ENCODE measurements at regions not wholly inside any gene's neighbourhood (a gene's known extent, or its start where the extent isn't known, plus 50 kb on each side); places are given as distances from the start of the nearest gene placed in this dataset.

DNA sequence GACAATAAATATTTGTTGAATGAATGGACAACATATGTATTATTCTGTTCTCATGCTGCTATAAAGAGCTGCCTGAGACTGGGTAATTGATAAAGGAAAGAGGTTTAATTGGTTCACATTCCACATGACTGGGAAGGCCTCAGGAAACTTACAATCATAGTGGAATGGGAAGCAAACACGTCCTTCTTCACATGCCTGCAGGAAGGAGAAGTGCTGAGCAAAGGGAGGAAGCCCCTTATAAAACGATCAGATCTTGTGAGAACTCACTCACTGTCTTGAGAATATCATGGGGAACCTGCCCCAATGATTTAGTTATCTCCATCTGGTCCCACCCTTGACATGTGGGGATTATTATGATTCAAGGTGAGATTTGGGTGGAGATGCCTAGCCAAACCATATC is 233.9 kb upstream of the AADAT start:
- no peak overlapping the region for H3K4me3 Mint-ChIP-seq

DNA sequence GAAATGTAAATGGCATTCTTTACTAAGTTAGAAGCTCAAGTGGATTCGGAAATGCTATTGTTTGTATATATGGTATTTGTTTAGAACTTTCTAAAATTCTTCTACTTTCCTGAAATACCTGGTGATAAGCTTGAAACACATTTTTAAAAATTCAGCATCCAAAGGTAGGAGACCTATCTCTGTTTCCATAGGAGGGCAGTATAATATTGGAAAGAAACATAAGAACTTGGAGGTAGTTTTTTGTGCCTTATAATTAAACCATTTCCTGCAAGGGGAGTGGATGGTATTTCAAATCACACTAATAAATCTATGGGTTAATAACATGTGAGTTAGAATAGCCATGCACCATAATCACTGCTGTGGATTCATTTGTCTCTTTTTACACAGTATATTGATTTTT is 217.4 kb upstream of the AADAT start:
- peaks cover 0 to 1% of the 10 kb centered on the region in 2 donors for H3K9me3 Mint-ChIP-seq
- ATAC-seq, result no peak
- H3K27ac Mint-ChIP-seq, result no peak overlapping the region
- no peak for DNase-seq
- no peaks in the 10 kb centered on the region for H3K27me3 Mint-ChIP-seq
- H3K4me3 Mint-ChIP-seq, result no peak overlapping the region
- H3K4me1 Mint-ChIP-seq, result no peaks in the 10 kb centered on the region

More for the DNA sequence above, 233.9 kb upstream of the AADAT start:
- no peaks in the 10 kb centered on the region for H3K27me3 Mint-ChIP-seq
- H3K27ac Mint-ChIP-seq, result no peak overlapping the region
- no peaks in the 10 kb centered on the region for H3K4me1 Mint-ChIP-seq
- ATAC-seq (no peak), DNase-seq (no peak)
- H3K9me3 Mint-ChIP-seq, result peaks cover 27 to 30% of the 10 kb centered on the region in 2 donors

DNA sequence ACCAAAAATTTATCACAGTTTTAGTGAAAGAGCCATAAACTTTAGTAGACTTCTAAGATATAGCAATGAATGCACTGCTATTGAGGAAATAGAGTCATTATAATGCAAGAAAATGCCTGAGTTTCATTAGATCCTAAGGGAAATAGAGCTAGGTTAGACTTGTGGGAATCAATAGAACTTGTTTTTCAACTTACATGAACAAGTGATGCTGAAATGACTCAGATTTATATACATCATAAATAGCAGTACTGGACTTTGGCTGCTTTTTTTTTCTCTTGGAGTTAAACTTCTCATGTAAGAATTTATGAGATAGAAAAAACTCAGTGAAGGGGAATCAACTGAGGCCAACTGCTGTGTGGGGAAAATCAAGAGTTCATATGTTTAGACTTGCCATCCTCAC is 216.5 kb upstream of the AADAT start:
- H3K9me3 Mint-ChIP-seq, result no peaks in the 10 kb centered on the region
- DNase-seq (no peak), ATAC-seq (no peak)
- H3K4me1 Mint-ChIP-seq, result no peaks in the 10 kb centered on the region
- no peaks in the 10 kb centered on the region for H3K27me3 Mint-ChIP-seq
- H3K4me3 Mint-ChIP-seq, result no peak overlapping the region
- no peak overlapping the region for H3K27ac Mint-ChIP-seq

DNA sequence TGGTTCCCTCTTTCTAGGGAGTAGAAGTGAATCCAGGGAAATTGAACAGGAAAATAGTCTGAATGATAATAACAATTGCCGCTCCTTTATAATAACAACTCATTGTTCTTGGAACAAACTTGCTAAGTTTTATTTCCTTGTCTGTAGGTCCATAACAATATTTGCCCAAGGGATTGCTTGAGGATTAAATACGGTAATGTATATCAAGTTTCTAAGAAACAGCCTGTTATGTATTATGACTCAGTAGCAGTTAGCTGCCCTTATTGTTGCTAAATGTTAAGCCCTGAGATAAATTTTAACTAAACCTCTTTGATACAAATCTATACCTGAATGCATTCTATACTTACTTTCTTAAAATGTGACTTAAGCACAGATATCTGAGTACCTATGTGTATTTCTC is 215.9 kb upstream of the AADAT start:
- no peaks in the 10 kb centered on the region for H3K9me3 Mint-ChIP-seq
- no peaks in the 10 kb centered on the region for H3K27me3 Mint-ChIP-seq
- H3K4me3 Mint-ChIP-seq, result no peak overlapping the region
- ATAC-seq, result no peak
- no peak overlapping the region for H3K27ac Mint-ChIP-seq
- no peaks in the 10 kb centered on the region for H3K4me1 Mint-ChIP-seq
- no peak for DNase-seq

DNA sequence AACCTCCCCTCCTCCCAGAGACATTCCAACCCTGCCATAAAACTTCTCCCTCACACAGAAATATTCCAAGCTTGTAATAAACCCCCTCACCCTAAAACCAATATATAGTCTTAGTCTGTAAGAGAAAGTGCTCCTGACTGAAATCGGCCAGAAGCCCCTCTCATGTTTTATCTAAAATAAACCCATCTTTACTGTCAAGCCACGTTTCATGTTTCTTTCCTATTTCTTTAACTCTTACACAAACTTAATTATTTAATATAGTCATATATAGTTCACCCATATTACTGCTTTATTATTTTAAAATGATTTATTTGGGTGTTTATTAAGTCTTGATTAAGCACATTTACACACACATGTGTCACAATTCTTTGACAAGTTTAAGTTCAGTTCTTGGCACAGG is 191.3 kb upstream of the AADAT start:
- H3K4me3 Mint-ChIP-seq, result no peak overlapping the region
- DNase-seq (no peak), ATAC-seq (no peak)
- no peak overlapping the region for H3K27ac Mint-ChIP-seq
- H3K9me3 Mint-ChIP-seq, result peaks cover 7% of the 10 kb centered on the region in 2 donors
- H3K27me3 Mint-ChIP-seq, result no peaks in the 10 kb centered on the region
- no peaks in the 10 kb centered on the region for H3K4me1 Mint-ChIP-seq

DNA sequence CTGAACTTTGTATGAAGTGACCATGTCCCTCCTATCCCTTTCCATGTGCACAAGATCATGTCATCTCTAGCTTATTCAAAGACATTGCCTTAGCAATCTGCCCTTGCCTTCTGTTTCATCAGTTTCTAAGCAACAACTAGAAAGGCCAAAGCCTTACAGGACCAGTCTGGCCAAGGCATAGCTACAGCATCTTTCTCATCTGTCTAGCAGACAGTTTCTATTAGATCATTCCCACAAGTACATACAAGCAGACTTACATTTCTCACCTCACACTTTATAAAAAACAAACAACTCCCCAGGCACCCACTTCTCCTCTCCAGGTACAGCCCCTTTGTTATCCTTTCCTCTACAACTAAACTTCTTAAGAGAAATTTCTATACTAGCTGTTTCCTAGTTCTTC is 188.7 kb upstream of the AADAT start:
- no peaks in the 10 kb centered on the region for H3K4me1 Mint-ChIP-seq
- H3K27ac Mint-ChIP-seq, result no peak overlapping the region
- no peak overlapping the region for H3K4me3 Mint-ChIP-seq
- DNase-seq, result no peak
- H3K27me3 Mint-ChIP-seq, result no peaks in the 10 kb centered on the region
- no peak for ATAC-seq
- peaks cover 7% of the 10 kb centered on the region in 2 donors for H3K9me3 Mint-ChIP-seq

DNA sequence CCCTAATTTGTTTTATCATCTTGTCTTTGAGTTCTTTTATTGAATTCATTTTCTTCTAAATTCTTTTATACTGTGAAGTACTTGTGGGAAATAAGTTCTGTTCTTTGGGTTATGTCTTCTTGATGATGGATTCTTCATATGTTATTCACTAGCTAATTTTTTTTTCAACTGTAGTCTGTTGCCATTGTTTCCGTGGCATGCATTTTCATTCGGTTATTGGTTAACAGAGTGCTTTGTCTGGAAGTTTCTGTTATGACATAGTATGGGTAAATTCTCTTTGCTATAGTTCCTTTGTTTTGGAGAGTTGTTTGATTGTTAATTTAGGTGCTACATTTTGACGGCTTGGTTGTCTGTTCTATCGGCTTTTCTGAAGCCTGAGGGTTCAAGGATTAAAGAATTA is 184.9 kb upstream of the AADAT start:
- H3K9me3 Mint-ChIP-seq, result peaks cover 0 to 3% of the 10 kb centered on the region in 2 donors
- H3K27me3 Mint-ChIP-seq, result no peaks in the 10 kb centered on the region
- no peak overlapping the region for H3K27ac Mint-ChIP-seq
- ATAC-seq (no peak), DNase-seq (no peak)
- no peak overlapping the region for H3K4me3 Mint-ChIP-seq
- no peaks in the 10 kb centered on the region for H3K4me1 Mint-ChIP-seq

DNA sequence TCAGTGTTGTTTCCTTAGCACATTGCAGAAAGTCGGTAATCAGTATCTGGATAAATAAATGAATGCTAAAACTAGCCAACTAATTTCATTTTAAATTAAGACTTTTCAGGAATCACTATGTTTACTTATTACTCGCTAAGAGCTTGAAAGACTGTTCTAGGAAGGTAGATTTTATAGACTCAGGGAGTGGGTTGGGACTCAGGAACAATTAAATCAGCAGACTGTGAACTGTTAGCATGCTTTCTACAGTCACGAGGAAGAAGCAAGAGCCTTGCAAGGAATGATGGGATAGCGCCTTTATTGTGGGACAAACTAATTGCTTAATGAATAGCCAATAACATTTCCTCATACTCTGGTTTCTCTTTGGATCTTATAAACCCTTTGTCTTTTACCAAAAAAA is 183.2 kb upstream of the AADAT start:
- Mint-ChIP-seq H3K4me1 (no peaks in the 10 kb centered on the region), H3K27ac (no peak overlapping the region), H3K9me3 (no peaks in the 10 kb centered on the region), H3K27me3 (no peaks in the 10 kb centered on the region), H3K4me3 (no peak overlapping the region)
- DNase-seq (no peak), ATAC-seq (no peak)

DNA sequence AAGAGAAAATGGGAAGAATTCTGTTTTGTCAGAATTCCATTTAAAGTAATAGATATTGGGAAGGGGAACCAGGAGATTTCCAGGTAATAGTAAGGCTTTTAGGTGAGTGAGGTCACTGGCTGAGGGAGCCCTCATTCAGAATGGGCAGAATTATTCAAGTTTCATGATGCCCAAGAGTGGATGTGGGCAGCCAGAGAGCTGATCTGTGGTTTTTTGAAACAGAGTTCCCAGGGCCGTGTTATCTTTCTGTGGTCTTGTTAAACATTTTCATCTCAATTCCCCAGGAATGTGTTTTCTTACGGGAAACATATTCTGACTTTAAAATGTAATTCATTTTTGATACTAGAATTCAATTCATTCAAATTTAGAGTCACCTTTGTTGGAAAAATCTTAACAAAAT is 182.0 kb upstream of the AADAT start:
- H3K4me1 Mint-ChIP-seq, result no peaks in the 10 kb centered on the region
- ATAC-seq, result no peak
- no peak overlapping the region for H3K27ac Mint-ChIP-seq
- DNase-seq, result no peak
- no peaks in the 10 kb centered on the region for H3K27me3 Mint-ChIP-seq
- H3K9me3 Mint-ChIP-seq, result no peaks in the 10 kb centered on the region
- H3K4me3 Mint-ChIP-seq, result no peak overlapping the region

DNA sequence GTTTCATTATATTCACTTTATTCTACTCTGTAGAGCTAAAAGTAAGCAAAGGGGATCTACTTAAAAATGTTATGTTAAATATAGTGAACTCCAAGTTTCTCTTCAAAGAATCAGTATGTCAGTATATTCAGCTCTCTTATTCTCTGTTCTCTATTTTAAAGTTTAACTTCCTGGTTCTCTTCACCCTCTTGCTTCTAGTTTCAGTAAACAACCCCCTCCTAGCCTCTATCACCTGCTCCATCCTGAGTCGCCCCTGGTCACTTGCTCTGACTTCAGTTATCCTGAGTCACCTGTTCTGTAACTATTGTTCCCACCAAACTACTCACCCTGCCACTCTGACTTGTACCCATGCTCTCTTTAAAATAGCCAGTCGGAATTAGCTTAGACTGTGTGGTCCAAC is 180.9 kb upstream of the AADAT start:
- Mint-ChIP-seq H3K27me3 (no peaks in the 10 kb centered on the region), H3K4me1 (no peaks in the 10 kb centered on the region), H3K27ac (no peak overlapping the region), H3K9me3 (no peaks in the 10 kb centered on the region), H3K4me3 (no peak overlapping the region)
- no peak for ATAC-seq
- no peak for DNase-seq

DNA sequence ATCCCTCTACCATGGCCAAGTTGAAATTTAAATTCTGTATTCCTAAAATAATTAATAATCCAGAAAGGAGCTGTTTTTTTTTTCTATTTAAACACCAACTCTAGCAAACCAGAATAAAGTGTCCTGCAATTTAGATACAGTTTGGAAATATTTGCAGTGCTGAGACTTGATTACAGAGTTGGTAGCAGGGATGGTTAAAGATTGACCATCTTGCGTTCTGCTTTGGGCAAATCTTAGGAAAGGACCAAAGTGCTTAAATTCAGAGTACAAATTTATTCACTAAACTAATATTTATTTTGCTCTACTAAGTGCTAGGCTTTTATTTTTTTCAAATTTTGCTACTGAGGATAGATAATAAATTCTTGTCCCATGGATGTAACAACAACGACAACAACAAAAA is 180.2 kb upstream of the AADAT start:
- Mint-ChIP-seq H3K4me1 (no peaks in the 10 kb centered on the region), H3K27me3 (no peaks in the 10 kb centered on the region), H3K4me3 (no peak overlapping the region), H3K27ac (no peak overlapping the region), H3K9me3 (no peaks in the 10 kb centered on the region)
- ATAC-seq (no peak), DNase-seq (no peak)

DNA sequence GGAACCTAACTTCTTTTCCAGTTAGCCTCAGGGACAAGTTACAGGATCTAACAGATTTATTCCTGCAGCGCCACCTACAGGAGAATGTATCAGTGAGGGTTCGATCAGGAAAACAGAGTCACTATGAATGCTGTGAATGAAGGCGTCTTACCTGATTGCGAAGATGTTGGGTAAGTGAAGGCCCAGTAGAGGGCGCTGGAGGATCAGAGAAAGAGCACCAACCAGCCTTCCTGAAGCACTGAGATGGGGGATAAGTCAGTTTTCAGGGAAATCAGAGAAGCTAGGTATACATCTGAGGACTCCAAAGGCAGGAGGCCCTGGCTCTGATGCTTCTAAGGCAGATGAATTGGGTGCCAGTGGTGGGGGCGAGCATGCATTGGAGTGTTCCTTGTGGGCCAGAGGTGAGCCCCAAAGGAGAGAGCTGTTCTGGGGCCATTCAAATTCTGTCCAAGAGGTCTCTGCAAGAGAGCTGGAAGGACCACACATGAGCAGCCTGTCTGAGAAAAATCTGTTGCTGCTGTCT is 169.9 kb upstream of the AADAT start:
- DNase-seq (peak; percentile 42 to 46), ATAC-seq (peak; percentile 85)
- Mint-ChIP-seq H3K4me1 (no peaks in the 10 kb centered on the region), H3K4me3 (no peak overlapping the region), H3K27ac (no peak overlapping the region), H3K9me3 (no peaks in the 10 kb centered on the region), H3K27me3 (no peaks in the 10 kb centered on the region)

DNA sequence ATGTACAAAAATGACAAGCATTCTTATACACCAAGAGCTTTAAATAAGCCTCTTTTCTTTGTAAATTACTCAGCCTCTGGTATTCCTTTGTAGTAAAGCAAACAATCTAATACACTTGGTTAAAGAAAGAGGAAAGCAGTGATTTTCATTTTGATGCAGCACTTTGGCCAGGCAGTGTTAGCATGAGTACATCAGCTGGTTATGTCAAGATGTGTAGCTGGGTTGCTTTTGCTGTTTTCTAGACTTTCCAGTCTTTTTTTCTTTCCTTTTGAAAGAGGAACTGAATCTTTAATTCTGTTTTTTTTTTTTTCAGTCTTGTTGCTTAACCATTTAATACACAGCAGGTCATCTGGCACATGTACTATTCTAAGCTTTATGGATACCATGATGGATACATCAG is 167.1 kb upstream of the AADAT start:
- H3K4me3 Mint-ChIP-seq, result no peak overlapping the region
- no peak for DNase-seq
- ATAC-seq, result no peak
- H3K27me3 Mint-ChIP-seq, result no peaks in the 10 kb centered on the region
- peaks cover 0 to 4% of the 10 kb centered on the region in 2 donors for H3K9me3 Mint-ChIP-seq
- H3K4me1 Mint-ChIP-seq, result no peaks in the 10 kb centered on the region
- no peak overlapping the region for H3K27ac Mint-ChIP-seq

DNA sequence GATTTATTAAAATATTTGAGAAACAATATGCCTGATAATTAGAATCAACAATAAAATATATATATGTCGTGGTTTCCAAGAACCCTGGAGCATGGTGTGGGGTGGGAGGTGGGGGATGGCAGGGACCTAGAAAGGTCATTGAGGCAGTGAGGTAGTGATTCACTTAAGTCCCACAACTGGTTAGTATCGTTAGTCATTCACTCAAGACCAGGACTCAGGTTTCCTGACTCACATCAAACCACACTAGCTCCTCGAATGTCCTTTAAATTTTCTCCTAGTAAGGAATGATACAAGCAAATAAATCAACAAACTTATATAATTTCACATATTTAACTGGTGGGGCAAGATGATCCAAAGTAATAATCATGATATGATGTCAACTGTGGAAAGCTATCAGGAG is 158.8 kb upstream of the AADAT start:
- H3K9me3 Mint-ChIP-seq, result peaks cover 0 to 2% of the 10 kb centered on the region in 2 donors
- no peak for ATAC-seq
- no peak for DNase-seq
- no peaks in the 10 kb centered on the region for H3K27me3 Mint-ChIP-seq
- H3K4me1 Mint-ChIP-seq, result no peaks in the 10 kb centered on the region
- H3K4me3 Mint-ChIP-seq, result no peak overlapping the region
- no peak overlapping the region for H3K27ac Mint-ChIP-seq

DNA sequence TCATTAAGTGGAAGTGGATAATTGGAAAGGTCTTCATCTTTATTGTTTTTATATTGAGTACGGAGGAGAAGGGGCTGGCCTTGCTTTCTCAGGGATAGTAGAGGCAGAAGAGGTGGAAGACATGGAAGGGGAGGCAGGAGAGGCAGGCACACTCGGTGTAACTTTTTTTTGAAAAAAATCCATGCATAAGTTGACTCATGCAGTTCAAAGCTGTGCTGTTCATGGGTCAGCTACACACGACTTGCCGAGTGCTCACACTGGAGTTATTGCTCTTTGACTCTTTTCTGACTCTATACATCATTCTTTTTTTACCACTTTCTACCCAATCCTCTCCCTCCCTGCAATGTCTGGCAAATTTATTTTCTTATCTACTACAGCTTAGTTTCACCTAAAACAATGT is 158.3 kb upstream of the AADAT start:
- DNase-seq (no peak), ATAC-seq (no peak)
- Mint-ChIP-seq H3K27me3 (no peaks in the 10 kb centered on the region), H3K9me3 (no peaks in the 10 kb centered on the region), H3K4me3 (no peak overlapping the region), H3K4me1 (no peaks in the 10 kb centered on the region), H3K27ac (no peak overlapping the region)

DNA sequence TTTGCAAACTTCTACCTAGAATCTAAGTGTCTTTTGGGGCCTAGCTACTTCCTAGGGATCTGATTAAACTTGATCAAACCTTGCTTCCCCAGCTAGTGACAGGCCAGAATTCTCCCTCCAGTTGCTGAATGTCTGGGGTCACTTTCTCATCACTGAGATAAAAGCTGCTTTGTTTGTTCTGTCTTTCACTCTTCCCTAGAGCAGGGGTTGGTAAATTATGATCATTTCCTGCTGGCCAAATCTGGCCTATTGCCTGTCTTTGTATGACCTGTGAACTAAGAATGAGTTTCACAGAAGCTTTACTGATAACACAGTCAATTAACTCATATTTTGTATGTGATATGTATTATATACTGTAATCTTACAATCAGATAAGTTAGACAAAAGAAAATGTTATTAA is 157.8 kb upstream of the AADAT start:
- Mint-ChIP-seq H3K27me3 (no peaks in the 10 kb centered on the region), H3K27ac (no peak overlapping the region), H3K4me3 (no peak overlapping the region), H3K9me3 (no peaks in the 10 kb centered on the region), H3K4me1 (no peaks in the 10 kb centered on the region)
- no peak for ATAC-seq
- no peak for DNase-seq

DNA sequence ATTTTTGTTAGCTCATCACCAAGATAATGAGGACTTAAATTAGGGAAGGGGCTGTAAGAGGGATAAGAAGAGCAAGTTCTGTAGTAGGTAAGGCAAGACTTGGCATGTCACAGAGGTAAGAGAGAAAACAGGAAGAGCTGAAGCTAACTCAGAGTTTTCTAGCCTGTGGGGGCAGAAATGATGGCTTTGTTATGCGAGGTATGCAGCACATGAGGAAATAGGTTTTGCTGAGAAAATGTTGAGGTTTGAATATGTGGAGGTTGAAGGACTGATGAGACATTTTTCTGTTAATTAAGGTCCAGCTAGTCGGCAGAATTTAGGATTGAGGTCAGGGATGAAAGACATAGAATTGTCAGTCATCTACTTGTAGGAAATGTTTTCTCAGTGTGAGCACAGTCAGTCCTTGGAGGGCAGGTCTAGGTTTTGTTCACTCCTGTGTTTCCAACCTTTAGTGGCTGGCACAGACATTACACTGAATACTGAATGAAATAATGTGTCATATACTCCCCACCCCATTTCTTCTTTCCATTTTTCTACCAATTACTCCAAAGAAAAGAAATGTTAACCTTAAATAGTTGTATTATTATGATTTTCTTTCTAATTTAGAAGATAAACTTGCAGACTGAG is 154.0 kb upstream of the AADAT start:
- DNase-seq (no peak), ATAC-seq (no peak)
- Mint-ChIP-seq H3K9me3 (peaks cover 0 to 5% of the 10 kb centered on the region in 2 donors), H3K27ac (no peak overlapping the region), H3K4me1 (no peaks in the 10 kb centered on the region), H3K27me3 (no peaks in the 10 kb centered on the region), H3K4me3 (no peak overlapping the region)

Measured in stimulated activated naive CD8-positive, alpha-beta T cell treated with anti-CD3 and anti-CD28 coated beads, Interleukin-15, amount 100 ng/mL, for 72 hours (primary cell).